Erythroblast (primary cell): ENCODE measurements at regions not wholly inside any gene's neighbourhood (a gene's known extent, or its start where the extent isn't known, plus 50 kb on each side); places are given as distances from the start of the nearest gene placed in this dataset.

Experiments
- GATA1 ChIP-seq: IDR thresholded peaks from 2 replicates; pipeline ENCODE4 v1.6.1; 2011; ENCODE audit warnings: low read depth, mild to moderate bottlenecking, control low read depth, low read length, moderate library complexity
- POLR2A ChIP-seq: IDR thresholded peaks from 2 replicates; pipeline ENCODE4 v1.6.1; 2011; ENCODE audit warnings: mild to moderate bottlenecking, low read length

- TF ChIP-seq POLR2A (no peak), GATA1 (no peak)
Observed at GRCh38 chr4:184292465-184292867, 74.8 kb upstream of the ENPP6 start.
